HL-60 (cell line): ENCODE measurements at regions not wholly inside any gene's neighbourhood (a gene's known extent, or its start where the extent isn't known, plus 50 kb on each side); places are given as distances from the start of the nearest gene placed in this dataset.

Experiments
- DNase-seq, 2 experiments: peaks; one replicate each; pipeline ENCODE4 v3.0.0-alpha.2; 2010 to 2020; ENCODE audit warnings: low read depth in 1 of 2, low spot score in 1 of 2
- H3K27ac ChIP-seq: fragments of 250-450 bp; sonication (Bioruptor Pico); replicated peaks from 2 replicates; pipeline ENCODE4 v1.5.1; 2020; ENCODE audit warnings: mild to moderate bottlenecking, moderate library complexity
- H3K27me3 ChIP-seq: fragments of 250-450 bp; sonication (Bioruptor Pico); 2 replicates; pipeline ENCODE4 v1.5.1; 2021; ENCODE audit warnings: mild to moderate bottlenecking, moderate library complexity; ENCODE audit not compliant: insufficient read depth, poor library complexity, severe bottlenecking
- H3K4me3 ChIP-seq: replicated peaks from 2 replicates; pipeline ENCODE4 v1.5.1; 2011; ENCODE audit warnings: mild to moderate bottlenecking, control low read depth, low read length; ENCODE audit not compliant: insufficient read depth
- CTCF ChIP-seq: IDR thresholded peaks from one replicate; pipeline ENCODE4 v1.5.1; 2011; ENCODE audit warnings: low read length, control low read depth, inconsistent platforms; ENCODE audit not compliant: insufficient read depth
- GABPA ChIP-seq: IDR thresholded peaks from 2 replicates; pipeline ENCODE4 v1.6.1; 2012; ENCODE audit warnings: low read depth
- POLR2AphosphoS5 ChIP-seq: IDR thresholded peaks from 2 replicates; pipeline ENCODE4 v1.6.1; 2012; ENCODE audit warnings: low read depth
- SPI1 ChIP-seq: IDR thresholded peaks from 2 replicates; pipeline ENCODE4 v1.6.1; 2012; ENCODE audit warnings: low read depth, mild to moderate bottlenecking, borderline replicate concordance
- TF ChIP-seq, protein P1 (sequence below): IDR thresholded peaks from 2 replicates; pipeline ENCODE4 v1.6.1; 2012; ENCODE audit warnings: low read depth; ENCODE audit not compliant: insufficient replicate concordance

DNA sequence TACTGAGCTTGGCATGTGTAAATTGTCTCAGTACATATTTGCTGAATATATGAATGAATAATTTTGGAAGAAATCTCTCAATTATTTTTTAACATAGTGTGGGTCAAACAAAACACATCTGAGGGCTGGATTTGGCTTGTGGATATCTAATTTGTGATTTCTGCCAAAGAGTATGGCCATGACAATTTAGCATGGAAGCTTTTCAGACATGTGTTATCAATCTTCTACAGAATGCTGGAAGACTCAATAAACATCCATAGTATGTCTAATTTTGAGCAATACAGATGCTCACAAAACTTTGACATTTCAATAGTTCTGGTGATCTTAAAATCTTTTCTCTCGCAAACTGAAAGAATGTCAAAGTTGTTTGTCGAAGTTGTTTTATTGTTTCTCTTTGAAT is 214.1 kb upstream of the ANKH start:
- H3K4me3 ChIP-seq, result no peak overlapping the region
- DNase-seq, result no peak
- H3K27me3 ChIP-seq, result no peaks in the 10 kb centered on the region
- TF ChIP-seq, protein P1, sequence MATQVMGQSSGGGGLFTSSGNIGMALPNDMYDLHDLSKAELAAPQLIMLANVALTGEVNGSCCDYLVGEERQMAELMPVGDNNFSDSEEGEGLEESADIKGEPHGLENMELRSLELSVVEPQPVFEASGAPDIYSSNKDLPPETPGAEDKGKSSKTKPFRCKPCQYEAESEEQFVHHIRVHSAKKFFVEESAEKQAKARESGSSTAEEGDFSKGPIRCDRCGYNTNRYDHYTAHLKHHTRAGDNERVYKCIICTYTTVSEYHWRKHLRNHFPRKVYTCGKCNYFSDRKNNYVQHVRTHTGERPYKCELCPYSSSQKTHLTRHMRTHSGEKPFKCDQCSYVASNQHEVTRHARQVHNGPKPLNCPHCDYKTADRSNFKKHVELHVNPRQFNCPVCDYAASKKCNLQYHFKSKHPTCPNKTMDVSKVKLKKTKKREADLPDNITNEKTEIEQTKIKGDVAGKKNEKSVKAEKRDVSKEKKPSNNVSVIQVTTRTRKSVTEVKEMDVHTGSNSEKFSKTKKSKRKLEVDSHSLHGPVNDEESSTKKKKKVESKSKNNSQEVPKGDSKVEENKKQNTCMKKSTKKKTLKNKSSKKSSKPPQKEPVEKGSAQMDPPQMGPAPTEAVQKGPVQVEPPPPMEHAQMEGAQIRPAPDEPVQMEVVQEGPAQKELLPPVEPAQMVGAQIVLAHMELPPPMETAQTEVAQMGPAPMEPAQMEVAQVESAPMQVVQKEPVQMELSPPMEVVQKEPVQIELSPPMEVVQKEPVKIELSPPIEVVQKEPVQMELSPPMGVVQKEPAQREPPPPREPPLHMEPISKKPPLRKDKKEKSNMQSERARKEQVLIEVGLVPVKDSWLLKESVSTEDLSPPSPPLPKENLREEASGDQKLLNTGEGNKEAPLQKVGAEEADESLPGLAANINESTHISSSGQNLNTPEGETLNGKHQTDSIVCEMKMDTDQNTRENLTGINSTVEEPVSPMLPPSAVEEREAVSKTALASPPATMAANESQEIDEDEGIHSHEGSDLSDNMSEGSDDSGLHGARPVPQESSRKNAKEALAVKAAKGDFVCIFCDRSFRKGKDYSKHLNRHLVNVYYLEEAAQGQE, result no peak
- TF ChIP-seq CTCF (no peak), SPI1 (no peak), GABPA (no peak), POLR2AphosphoS5 (no peak)
- H3K27ac ChIP-seq, result no peak overlapping the region

- no peaks in the 10 kb centered on the region for H3K27me3 ChIP-seq
- TF ChIP-seq, protein P1, result no peak
- TF ChIP-seq SPI1 (no peak), POLR2AphosphoS5 (no peak), GABPA (no peak), CTCF (no peak)
- no peak overlapping the region for H3K27ac ChIP-seq
- H3K4me3 ChIP-seq, result no peak overlapping the region
- DNase-seq, result no peak
Measured at GRCh38 chr5:15082096-15082495, 210.5 kb upstream of the ANKH start.

GRCh38 chr5:15080219-15080618 is 208.6 kb upstream of the ANKH start:
- H3K27me3 ChIP-seq, result no peaks in the 10 kb centered on the region
- H3K27ac ChIP-seq, result no peak overlapping the region
- no peak for DNase-seq
- TF ChIP-seq SPI1 (no peak), GABPA (no peak), CTCF (no peak), POLR2AphosphoS5 (no peak)
- TF ChIP-seq, protein P1, result no peak
- H3K4me3 ChIP-seq, result no peak overlapping the region
